ENCODE measurements at regions not wholly inside any gene's neighbourhood (a gene's known extent, or its start where the extent isn't known, plus 50 kb on each side); places are given as distances from the start of the nearest gene placed in this dataset.

DNA sequence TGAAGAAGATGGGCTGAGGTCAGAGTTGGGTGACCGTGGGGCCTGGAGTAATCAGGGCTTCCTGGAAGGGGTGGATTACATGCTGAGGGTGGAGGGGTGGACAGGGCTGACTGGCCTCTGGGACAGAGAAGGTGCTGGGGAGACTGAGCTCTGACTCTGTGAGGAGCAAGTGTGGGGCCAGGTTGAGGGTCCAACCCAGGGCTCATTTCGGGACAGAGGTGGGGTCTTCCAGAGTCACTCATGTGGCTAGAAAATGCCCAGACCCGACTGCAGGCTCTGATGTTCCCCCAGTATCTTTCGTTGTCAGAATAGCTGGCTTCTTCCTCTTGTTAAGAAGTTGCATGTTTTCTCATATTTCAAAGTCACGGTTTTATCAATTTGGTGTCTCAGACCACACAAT is 311.8 kb downstream of the PTPRU start:
- DNase-seq (ENCODE audit: low read depth, low spot score) (no peak), FAIRE-seq (no peak)
- Histone ChIP-seq H3K9ac (ENCODE audit: control insufficient read depth, extremely low read depth, insufficient read depth, low read length) (no peak overlapping the region), H3K27ac (ENCODE audit: control insufficient read depth, insufficient read depth, low read length) (no peak overlapping the region), H3K4me1 (ENCODE audit: control insufficient read depth, extremely low read depth, insufficient read depth, low read length) (no peaks in the 10 kb centered on the region), H4K20me1 (ENCODE audit: control insufficient read depth, extremely low read depth, insufficient read depth, low read length) (no peaks in the 10 kb centered on the region), H3K27me3 (ENCODE audit: control insufficient read depth, extremely low read depth, insufficient read depth, low read length) (peaks cover 6% of the 10 kb centered on the region), H3K4me3 (ENCODE audit: control insufficient read depth in 2 of 3, extremely low read depth in 1 of 3, insufficient read depth in 2 of 3, low read depth in 1 of 3, low read length in 3 of 3) (no peak overlapping the region), H3K4me2 (ENCODE audit: control insufficient read depth, extremely low read depth, insufficient read depth, low read depth, low read length) (no peak overlapping the region), H3K36me3 (ENCODE audit: control insufficient read depth in 2 of 2, extremely low read depth in 1 of 2, insufficient read depth in 2 of 2, low read length in 2 of 2) (no peaks in the 10 kb centered on the region), H3K9me1 (ENCODE audit: control insufficient read depth, extremely low read depth, insufficient read depth, low read length) (no peaks in the 10 kb centered on the region), H3K9me3 (ENCODE audit: control insufficient read depth, low read depth, low read length) (no peaks in the 10 kb centered on the region), H3K79me2 (ENCODE audit: control insufficient read depth, insufficient read depth, low read length) (no peaks in the 10 kb centered on the region), H2AFZ (ENCODE audit: control insufficient read depth, low read length) (no peak overlapping the region)
- no peak for TF ChIP-seq EZH2 (IDR thresholded peaks at IDR 0.05; ENCODE audit: low read length)
- TF ChIP-seq, protein P1, sequence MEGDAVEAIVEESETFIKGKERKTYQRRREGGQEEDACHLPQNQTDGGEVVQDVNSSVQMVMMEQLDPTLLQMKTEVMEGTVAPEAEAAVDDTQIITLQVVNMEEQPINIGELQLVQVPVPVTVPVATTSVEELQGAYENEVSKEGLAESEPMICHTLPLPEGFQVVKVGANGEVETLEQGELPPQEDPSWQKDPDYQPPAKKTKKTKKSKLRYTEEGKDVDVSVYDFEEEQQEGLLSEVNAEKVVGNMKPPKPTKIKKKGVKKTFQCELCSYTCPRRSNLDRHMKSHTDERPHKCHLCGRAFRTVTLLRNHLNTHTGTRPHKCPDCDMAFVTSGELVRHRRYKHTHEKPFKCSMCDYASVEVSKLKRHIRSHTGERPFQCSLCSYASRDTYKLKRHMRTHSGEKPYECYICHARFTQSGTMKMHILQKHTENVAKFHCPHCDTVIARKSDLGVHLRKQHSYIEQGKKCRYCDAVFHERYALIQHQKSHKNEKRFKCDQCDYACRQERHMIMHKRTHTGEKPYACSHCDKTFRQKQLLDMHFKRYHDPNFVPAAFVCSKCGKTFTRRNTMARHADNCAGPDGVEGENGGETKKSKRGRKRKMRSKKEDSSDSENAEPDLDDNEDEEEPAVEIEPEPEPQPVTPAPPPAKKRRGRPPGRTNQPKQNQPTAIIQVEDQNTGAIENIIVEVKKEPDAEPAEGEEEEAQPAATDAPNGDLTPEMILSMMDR (optimal IDR thresholded peaks at IDR 0.05 in 1 of 3, IDR thresholded peaks at IDR 0.05 in 1 of 3, conservative IDR thresholded peaks at IDR 0.05 in 1 of 3; ENCODE audit: extremely low read depth in 1 of 3, insufficient read depth in 2 of 3, low read length in 3 of 3): no peak
- dilution Hi-C loops (cut with MboI; ENCODE audit: extremely low pct_ligation_motif_present, low sequenced_read_pairs): no loop called here

- Histone ChIP-seq H2AFZ (ENCODE audit: control insufficient read depth, low read length) (no peak overlapping the region), H3K9me3 (ENCODE audit: control insufficient read depth, low read depth, low read length) (no peaks in the 10 kb centered on the region), H3K27me3 (ENCODE audit: control insufficient read depth, extremely low read depth, insufficient read depth, low read length) (peaks cover 6% of the 10 kb centered on the region), H3K4me3 (ENCODE audit: control insufficient read depth in 2 of 3, extremely low read depth in 1 of 3, insufficient read depth in 2 of 3, low read depth in 1 of 3, low read length in 3 of 3) (no peak overlapping the region), H4K20me1 (ENCODE audit: control insufficient read depth, extremely low read depth, insufficient read depth, low read length) (no peaks in the 10 kb centered on the region), H3K36me3 (ENCODE audit: control insufficient read depth in 2 of 2, extremely low read depth in 1 of 2, insufficient read depth in 2 of 2, low read length in 2 of 2) (no peaks in the 10 kb centered on the region), H3K79me2 (ENCODE audit: control insufficient read depth, insufficient read depth, low read length) (no peaks in the 10 kb centered on the region), H3K27ac (ENCODE audit: control insufficient read depth, insufficient read depth, low read length) (no peak overlapping the region), H3K4me1 (ENCODE audit: control insufficient read depth, extremely low read depth, insufficient read depth, low read length) (no peaks in the 10 kb centered on the region), H3K9me1 (ENCODE audit: control insufficient read depth, extremely low read depth, insufficient read depth, low read length) (no peaks in the 10 kb centered on the region), H3K4me2 (ENCODE audit: control insufficient read depth, extremely low read depth, insufficient read depth, low read depth, low read length) (no peak overlapping the region), H3K9ac (ENCODE audit: control insufficient read depth, extremely low read depth, insufficient read depth, low read length) (no peak overlapping the region)
- dilution Hi-C loops (cut with MboI; ENCODE audit: extremely low pct_ligation_motif_present, low sequenced_read_pairs): no loop called here
- DNase-seq (ENCODE audit: low read depth, low spot score) (no peak), FAIRE-seq (no peak)
- no peak for TF ChIP-seq EZH2 (IDR thresholded peaks at IDR 0.05; ENCODE audit: low read length)
- TF ChIP-seq, protein P1 (optimal IDR thresholded peaks at IDR 0.05 in 1 of 3, IDR thresholded peaks at IDR 0.05 in 1 of 3, conservative IDR thresholded peaks at IDR 0.05 in 1 of 3; ENCODE audit: extremely low read depth in 1 of 3, insufficient read depth in 2 of 3, low read length in 3 of 3): no peak
Observed at GRCh38 chr1:29547300-29547699, 311.0 kb downstream of the PTPRU start.

All from keratinocyte (primary cell).